HG02588 (cell line): ENCODE measurements at regions not wholly inside any gene's neighbourhood (a gene's known extent, or its start where the extent isn't known, plus 50 kb on each side); places are given as distances from the start of the nearest gene placed in this dataset.
"Not testable (repeated sequence)": the region's sequence is repeated elsewhere in the genome, so short reads cannot be mapped to it uniquely, and the experiment has no call there.

Source experiments
- ATAC-seq: cut with Tn5 transposase; IDR thresholded peaks from one replicate; pipeline ENCODE4 v1.9.1; 2021; ENCODE audit warnings: mild to moderate bottlenecking, moderate library complexity; ENCODE audit not compliant: unreplicated experiment

GRCh38 chr10:60479305-60480020, 89.8 kb upstream of the ANK3 start:
- ATAC-seq: no peak

- no peak for ATAC-seq
Measured at GRCh38 chr10:60476451-60476850, 86.8 kb upstream of the ANK3 start.

- ATAC-seq: no peak
Measured at GRCh38 chr10:60473557-60473956, 83.9 kb upstream of the ANK3 start.

- no peak for ATAC-seq
Measured at GRCh38 chr10:60470091-60470490, 80.4 kb upstream of the ANK3 start.

GRCh38 chr10:60469147-60469546, 79.5 kb upstream of the ANK3 start:
- ATAC-seq: not testable (repeated sequence)

GRCh38 chr10:60467202-60467546, 77.5 kb upstream of the ANK3 start:
- no peak for ATAC-seq

GRCh38 chr10:60466267-60467201, 76.9 kb upstream of the ANK3 start:
- ATAC-seq: no peak

GRCh38 chr10:60465801-60466200, 76.1 kb upstream of the ANK3 start:
- ATAC-seq: no peak

GRCh38 chr10:60464659-60465058, 75.0 kb upstream of the ANK3 start:
- ATAC-seq: no peak

GRCh38 chr10:60463746-60464145, 74.1 kb upstream of the ANK3 start:
- no peak for ATAC-seq

- no peak for ATAC-seq
Measured at GRCh38 chr10:60461688-60462087, 72.0 kb upstream of the ANK3 start.

- no peak for ATAC-seq
Measured at GRCh38 chr10:60459701-60460457, 70.2 kb upstream of the ANK3 start.

- no peak for ATAC-seq
Measured at GRCh38 chr10:60456053-60456452, 66.4 kb upstream of the ANK3 start.

- no peak for ATAC-seq
Measured at GRCh38 chr10:60454336-60454735, 64.7 kb upstream of the ANK3 start.

GRCh38 chr10:60453036-60453435, 63.4 kb upstream of the ANK3 start:
- no peak for ATAC-seq

- no peak for ATAC-seq
Measured at GRCh38 chr10:60450291-60450690, 60.6 kb upstream of the ANK3 start.

- no peak for ATAC-seq
Measured at GRCh38 chr10:60448246-60448645, 58.6 kb upstream of the ANK3 start.

- ATAC-seq: no peak
Measured at GRCh38 chr10:60446851-60447250, 57.2 kb upstream of the ANK3 start.

- no peak for ATAC-seq
Measured at GRCh38 chr10:60446070-60446833, 56.6 kb upstream of the ANK3 start.

GRCh38 chr10:60444494-60445064, 54.9 kb upstream of the ANK3 start:
- no peak for ATAC-seq
